ENCODE measurements at regions not wholly inside any gene's neighbourhood (a gene's known extent, or its start where the extent isn't known, plus 50 kb on each side); places are given as distances from the start of the nearest gene placed in this dataset.

GRCh38 chr10:130519791-130520190, 383.6 kb downstream of the GLRX3 start:
- no peaks in the 10 kb centered on the region for H3K4me1 ChIP-seq (ENCODE audit: low read depth)
- no peak overlapping the region for H3K4me3 ChIP-seq
- no peaks in the 10 kb centered on the region for H3K9me3 ChIP-seq (ENCODE audit: low read depth)
- H3K27me3 ChIP-seq = no peaks in the 10 kb centered on the region
- no peak overlapping the region for H3K27ac ChIP-seq
- H3K36me3 ChIP-seq = no peaks in the 10 kb centered on the region
- TF ChIP-seq CTCF (IDR thresholded peaks at IDR 0.05; ENCODE audit: low read depth, low read length) = no peak
- no peak for DNase-seq (ENCODE audit: low read depth in 1 of 2, low spot score in 1 of 2)

GRCh38 chr10:130531312-130531711, 395.1 kb downstream of the GLRX3 start:
- Histone ChIP-seq H3K27ac (no peak overlapping the region), H3K4me3 (no peak overlapping the region), H3K4me1 (ENCODE audit: low read depth) (no peaks in the 10 kb centered on the region), H3K36me3 (no peaks in the 10 kb centered on the region), H3K9me3 (ENCODE audit: low read depth) (no peaks in the 10 kb centered on the region), H3K27me3 (no peaks in the 10 kb centered on the region)
- no peak for TF ChIP-seq CTCF (IDR thresholded peaks at IDR 0.05; ENCODE audit: low read depth, low read length)
- DNase-seq (ENCODE audit: low read depth in 1 of 2, low spot score in 1 of 2) = no peak

- Histone ChIP-seq H3K9me3 (ENCODE audit: low read depth) (no peaks in the 10 kb centered on the region), H3K27me3 (no peaks in the 10 kb centered on the region), H3K4me3 (no peak overlapping the region), H3K4me1 (ENCODE audit: low read depth) (no peaks in the 10 kb centered on the region), H3K36me3 (no peaks in the 10 kb centered on the region), H3K27ac (no peak overlapping the region)
- TF ChIP-seq CTCF (IDR thresholded peaks at IDR 0.05; ENCODE audit: low read depth, low read length) = no peak
- no peak for DNase-seq (ENCODE audit: low read depth in 1 of 2, low spot score in 1 of 2)
Observed at GRCh38 chr10:130541090-130541489, 404.9 kb downstream of the GLRX3 start.

DNA sequence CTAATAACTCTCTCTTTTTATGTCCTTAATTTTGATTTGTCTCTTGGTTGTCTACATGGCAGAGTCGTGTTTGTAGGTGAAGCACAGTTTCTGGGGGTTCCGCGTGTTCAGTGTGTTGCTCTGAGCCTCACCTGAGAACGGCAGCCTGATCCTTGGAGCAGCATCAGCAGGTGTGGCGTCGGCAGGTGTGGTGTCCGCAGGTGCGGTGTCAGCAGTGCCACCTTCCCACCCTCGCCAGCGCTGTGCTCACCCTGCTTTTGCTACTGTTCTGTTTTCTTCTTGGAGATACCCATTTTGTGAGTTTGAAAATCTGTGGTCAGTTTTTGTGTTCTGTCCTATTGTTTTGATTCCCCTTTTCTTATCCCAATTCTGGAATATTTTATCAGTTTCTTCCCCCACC, 406.6 kb downstream of the GLRX3 start:
- Histone ChIP-seq H3K36me3 (no peaks in the 10 kb centered on the region), H3K27ac (no peak overlapping the region), H3K4me3 (no peak overlapping the region), H3K27me3 (no peaks in the 10 kb centered on the region), H3K9me3 (ENCODE audit: low read depth) (no peaks in the 10 kb centered on the region), H3K4me1 (ENCODE audit: low read depth) (no peaks in the 10 kb centered on the region)
- no peak for TF ChIP-seq CTCF (IDR thresholded peaks at IDR 0.05; ENCODE audit: low read depth, low read length)
- no peak for DNase-seq (ENCODE audit: low read depth in 1 of 2, low spot score in 1 of 2)

DNA sequence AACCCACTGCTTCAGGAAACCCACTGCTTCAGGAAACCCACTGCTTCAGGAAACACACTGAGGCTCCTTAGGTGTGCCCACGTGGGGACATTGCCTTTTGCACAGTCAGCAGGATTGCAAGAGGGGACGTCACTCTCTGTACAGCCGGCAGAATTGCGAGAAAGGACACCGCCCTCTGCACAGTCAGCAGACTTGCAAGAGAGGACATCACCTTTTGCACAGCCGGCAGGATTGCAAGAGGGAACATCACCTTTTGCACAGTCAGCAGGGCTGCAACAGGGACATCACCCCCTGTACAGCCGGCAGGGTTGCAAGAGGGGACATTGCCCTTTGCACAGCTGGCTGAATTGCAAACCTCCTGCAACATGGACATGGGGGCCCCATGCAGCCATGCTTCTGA, 407.6 kb downstream of the GLRX3 start:
- H3K9me3 ChIP-seq (ENCODE audit: low read depth) = no peaks in the 10 kb centered on the region
- no peaks in the 10 kb centered on the region for H3K27me3 ChIP-seq
- no peaks in the 10 kb centered on the region for H3K4me1 ChIP-seq (ENCODE audit: low read depth)
- DNase-seq (ENCODE audit: low read depth in 1 of 2, low spot score in 1 of 2) = no peak
- TF ChIP-seq CTCF (IDR thresholded peaks at IDR 0.05; ENCODE audit: low read depth, low read length) = no peak
- no peak overlapping the region for H3K4me3 ChIP-seq
- H3K27ac ChIP-seq = no peak overlapping the region
- no peaks in the 10 kb centered on the region for H3K36me3 ChIP-seq

GRCh38 chr10:130545122-130545521, 408.9 kb downstream of the GLRX3 start:
- no peaks in the 10 kb centered on the region for H3K9me3 ChIP-seq (ENCODE audit: low read depth)
- no peaks in the 10 kb centered on the region for H3K4me1 ChIP-seq (ENCODE audit: low read depth)
- TF ChIP-seq CTCF (IDR thresholded peaks at IDR 0.05; ENCODE audit: low read depth, low read length) = no peak
- no peak overlapping the region for H3K4me3 ChIP-seq
- H3K36me3 ChIP-seq = no peaks in the 10 kb centered on the region
- no peaks in the 10 kb centered on the region for H3K27me3 ChIP-seq
- no peak for DNase-seq (ENCODE audit: low read depth in 1 of 2, low spot score in 1 of 2)
- no peak overlapping the region for H3K27ac ChIP-seq
